CD4-positive, alpha-beta T cell (primary cell): ENCODE measurements at regions not wholly inside any gene's neighbourhood (a gene's known extent, or its start where the extent isn't known, plus 50 kb on each side); places are given as distances from the start of the nearest gene placed in this dataset.

ENCODE experiments used
- ATAC-seq: fragments of 200-7000 bp; cut with Tn5 transposase; one replicate; pipeline ENCODE4 v1.10.0; 2022; ENCODE audit warnings: mild to moderate bottlenecking; ENCODE audit not compliant: poor library complexity
- CTCF ChIA-PET: fragments of 350-600 bp; sonication (Branson Sonifier 250); formaldehyde crosslinking; loops from one replicate; lab custom pipeline; 2021; ENCODE audit warnings: antibody characterized with exemption, inconsistent platforms; lab: Charles Lee
- POLR2A ChIA-PET: fragments of 350-600 bp; sonication (Branson Sonifier 250); formaldehyde crosslinking; loops from one replicate; lab custom pipeline; 2021; ENCODE audit warnings: antibody characterized with exemption, inconsistent platforms; lab: Charles Lee
- DNase-seq, 14 experiments: peaks; one replicate each; pipeline ENCODE4 v3.0.0-alpha.2; 2013 to 2020; ENCODE audit warnings: mixed read lengths in 2 of 14
- H3K27ac ChIP-seq, 2 donors: one replicate each; pipeline versions ENCODE4 v1.5.1 to v1.7.0; 2013; ENCODE audit warnings: low read length in 2 of 2, low read depth in 1 of 2, mild to moderate bottlenecking in 1 of 2
- H3K27me3 ChIP-seq, 2 experiments: 1 replicate in 1 of 2; 2 replicates in 1 of 2; pipeline versions ENCODE4 v1.6.1 to v1.7.0; 2013; ENCODE audit warnings: low read length in 2 of 2, control low read depth in 1 of 2, mild to moderate bottlenecking in 1 of 2, moderate library complexity in 1 of 2; ENCODE audit not compliant: insufficient read depth in 2 of 2, control insufficient read depth in 1 of 2
- H3K36me3 ChIP-seq: one replicate; pipeline ENCODE4 v1.6.1; 2013; ENCODE audit warnings: low read length, control low read depth; ENCODE audit not compliant: insufficient read depth
- H3K4me1 ChIP-seq: one replicate; pipeline ENCODE4 v1.6.1; 2013; ENCODE audit warnings: low read length, control low read depth; ENCODE audit not compliant: insufficient read depth
- H3K4me3 ChIP-seq: one replicate; pipeline ENCODE4 v1.5.1; 2013; ENCODE audit warnings: mild to moderate bottlenecking, low read length, moderate library complexity
- H3K9me3 ChIP-seq, 2 experiments: 1 replicate in 1 of 2; 2 replicates in 1 of 2; pipeline versions ENCODE4 v1.6.1 to v1.7.0; 2013; ENCODE audit warnings: low read length in 2 of 2, mild to moderate bottlenecking in 2 of 2, control low read depth in 1 of 2, moderate library complexity in 1 of 2; ENCODE audit not compliant: control insufficient read depth in 1 of 2, insufficient read depth in 1 of 2
- H3K27ac Mint-ChIP-seq: one replicate; pipeline ENCODE4 v1.8.0; 2020; ENCODE audit warnings: mixed read lengths
- H3K27me3 Mint-ChIP-seq: one replicate; pipeline ENCODE4 v1.8.0; 2021; ENCODE audit warnings: mixed read lengths
- H3K36me3 Mint-ChIP-seq: one replicate; pipeline ENCODE4 v1.8.0; 2021; ENCODE audit warnings: low read depth, mixed read lengths
- H3K4me1 Mint-ChIP-seq: one replicate; pipeline ENCODE4 v1.8.0; 2021; ENCODE audit warnings: low read depth, mixed read lengths
- H3K4me3 Mint-ChIP-seq: one replicate; pipeline ENCODE4 v1.8.0; 2020; ENCODE audit warnings: mild to moderate bottlenecking, mixed read lengths
- H3K9me3 Mint-ChIP-seq: one replicate; pipeline ENCODE4 v1.8.0; 2020; ENCODE audit warnings: mixed read lengths
- intact Hi-C, 2 experiments: fragments of 100-400 bp; cut with DNase I in 1 of 2; cut with micrococcal nuclease in 1 of 2; formaldehyde crosslinking; loops; one replicate each; pipeline versions ENCODE4 v1.15.1 to v1.9.0; 2023 to 2025; cut with DNase I, micrococcal nuclease
- TF ChIP-seq, protein P1 (sequence below): fragments of 200-600 bp; IDR thresholded peaks from one replicate; pipeline ENCODE4 v1.8.0; 2022; ENCODE audit warnings: antibody characterized with exemption, mild to moderate bottlenecking

DNA sequence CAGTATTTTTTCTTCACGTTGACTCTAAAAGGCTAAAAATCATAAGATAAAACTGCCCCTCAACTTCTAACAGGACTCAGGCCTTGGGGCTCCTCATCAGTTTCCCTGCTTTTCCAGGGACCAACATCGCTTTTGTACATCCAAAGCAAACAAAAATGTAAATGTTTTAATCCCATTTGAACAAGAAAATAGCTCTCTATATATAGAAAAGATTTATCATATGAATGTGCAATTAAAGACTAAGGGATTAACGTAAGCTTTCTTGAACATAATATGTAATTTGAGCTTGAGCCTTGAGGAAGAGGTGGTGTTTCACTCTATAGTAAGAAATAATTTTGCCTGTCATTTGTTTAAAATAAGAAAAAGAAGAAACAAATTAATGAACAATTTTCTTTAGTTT is 547.2 kb upstream of the ACO1 start:
- Histone ChIP-seq H3K27ac (no peak overlapping the region), H3K36me3 (no peaks in the 10 kb centered on the region), H3K4me1 (no peaks in the 10 kb centered on the region), H3K27me3 (no peaks in the 10 kb centered on the region), H3K4me3 (no peak overlapping the region), H3K9me3 (no peaks in the 10 kb centered on the region)
- no peaks in the 10 kb centered on the region for H3K9me3 Mint-ChIP-seq
- H3K36me3 Mint-ChIP-seq: no peaks in the 10 kb centered on the region
- H3K27me3 Mint-ChIP-seq: no peaks in the 10 kb centered on the region
- no peaks in the 10 kb centered on the region for H3K4me1 Mint-ChIP-seq
- no peak overlapping the region for H3K4me3 Mint-ChIP-seq
- ATAC-seq (no peak), DNase-seq (no peak)
- CTCF ChIA-PET: no interaction called here
- POLR2A ChIA-PET: interaction anchor here (0.8 kb wide), 1 partner anchor 588 kb away, joined by 3 read pairs; no protein-coding TSS in a partner anchor
- no peak overlapping the region for H3K27ac Mint-ChIP-seq
- TF ChIP-seq, protein P1, sequence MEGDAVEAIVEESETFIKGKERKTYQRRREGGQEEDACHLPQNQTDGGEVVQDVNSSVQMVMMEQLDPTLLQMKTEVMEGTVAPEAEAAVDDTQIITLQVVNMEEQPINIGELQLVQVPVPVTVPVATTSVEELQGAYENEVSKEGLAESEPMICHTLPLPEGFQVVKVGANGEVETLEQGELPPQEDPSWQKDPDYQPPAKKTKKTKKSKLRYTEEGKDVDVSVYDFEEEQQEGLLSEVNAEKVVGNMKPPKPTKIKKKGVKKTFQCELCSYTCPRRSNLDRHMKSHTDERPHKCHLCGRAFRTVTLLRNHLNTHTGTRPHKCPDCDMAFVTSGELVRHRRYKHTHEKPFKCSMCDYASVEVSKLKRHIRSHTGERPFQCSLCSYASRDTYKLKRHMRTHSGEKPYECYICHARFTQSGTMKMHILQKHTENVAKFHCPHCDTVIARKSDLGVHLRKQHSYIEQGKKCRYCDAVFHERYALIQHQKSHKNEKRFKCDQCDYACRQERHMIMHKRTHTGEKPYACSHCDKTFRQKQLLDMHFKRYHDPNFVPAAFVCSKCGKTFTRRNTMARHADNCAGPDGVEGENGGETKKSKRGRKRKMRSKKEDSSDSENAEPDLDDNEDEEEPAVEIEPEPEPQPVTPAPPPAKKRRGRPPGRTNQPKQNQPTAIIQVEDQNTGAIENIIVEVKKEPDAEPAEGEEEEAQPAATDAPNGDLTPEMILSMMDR: no peak
- intact Hi-C loops: no loop called here

DNA sequence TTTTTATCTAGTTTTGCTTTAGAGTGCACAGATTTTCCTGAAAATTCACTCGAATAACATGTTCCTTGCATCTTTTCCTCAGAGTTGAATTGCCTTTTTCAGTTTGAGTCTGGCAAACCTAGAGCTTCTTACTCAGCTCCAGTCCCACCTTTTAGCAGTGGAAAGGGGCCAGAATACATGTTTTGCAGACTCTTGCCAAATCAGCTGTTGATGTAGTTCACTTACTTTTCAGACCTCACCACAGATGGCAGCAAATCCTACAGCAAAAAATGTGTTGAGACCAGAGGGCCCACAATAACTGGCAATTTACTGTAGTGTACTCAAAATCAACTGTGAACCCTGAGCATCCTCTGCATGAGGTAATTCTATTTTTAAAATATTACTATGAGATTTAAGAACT is 545.2 kb upstream of the ACO1 start:
- no peaks in the 10 kb centered on the region for H3K9me3 Mint-ChIP-seq
- no peaks in the 10 kb centered on the region for H3K4me1 Mint-ChIP-seq
- CTCF ChIA-PET: no interaction called here
- H3K4me3 Mint-ChIP-seq: no peak overlapping the region
- intact Hi-C loops: no loop called here
- H3K27me3 ChIP-seq: no peaks in the 10 kb centered on the region
- POLR2A ChIA-PET: no interaction called here
- DNase-seq (no peak), ATAC-seq (no peak)
- no peak overlapping the region for H3K27ac ChIP-seq
- no peaks in the 10 kb centered on the region for H3K27me3 Mint-ChIP-seq
- no peaks in the 10 kb centered on the region for H3K36me3 Mint-ChIP-seq
- H3K4me1 ChIP-seq: no peaks in the 10 kb centered on the region
- H3K4me3 ChIP-seq: no peak overlapping the region
- H3K9me3 ChIP-seq: no peaks in the 10 kb centered on the region
- TF ChIP-seq, protein P1: no peak
- no peaks in the 10 kb centered on the region for H3K36me3 ChIP-seq
- H3K27ac Mint-ChIP-seq: no peak overlapping the region

DNA sequence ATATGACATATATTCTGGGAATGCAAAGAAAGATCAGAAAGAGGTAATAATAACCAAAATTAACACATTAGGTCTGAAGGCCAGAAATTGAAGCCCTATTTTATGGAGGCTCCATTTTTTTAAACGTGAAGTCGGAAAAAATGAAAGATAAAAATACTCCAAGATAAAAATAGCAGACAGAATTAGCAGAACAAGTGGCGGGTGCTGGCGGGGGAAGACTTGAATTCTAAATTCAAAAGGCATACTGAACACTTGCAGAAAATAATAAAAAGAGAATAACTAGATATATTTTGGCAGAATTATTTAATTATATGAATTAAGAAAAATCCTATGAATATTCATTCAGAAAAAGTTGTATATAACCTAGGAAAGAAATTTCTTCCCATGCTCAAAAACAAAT is 543.7 kb upstream of the ACO1 start:
- Mint-ChIP-seq H3K9me3 (no peaks in the 10 kb centered on the region), H3K27me3 (no peaks in the 10 kb centered on the region), H3K4me1 (no peaks in the 10 kb centered on the region), H3K36me3 (no peaks in the 10 kb centered on the region), H3K27ac (no peak overlapping the region), H3K4me3 (no peak overlapping the region)
- ATAC-seq (no peak), DNase-seq (no peak)
- Histone ChIP-seq H3K4me1 (no peaks in the 10 kb centered on the region), H3K27ac (no peak overlapping the region), H3K9me3 (no peaks in the 10 kb centered on the region), H3K36me3 (no peaks in the 10 kb centered on the region), H3K4me3 (no peak overlapping the region), H3K27me3 (no peaks in the 10 kb centered on the region)
- ChIA-PET POLR2A (no interaction called here), CTCF (no interaction called here)
- TF ChIP-seq, protein P1: no peak
- intact Hi-C loops: no loop called here
